Dendritic cell treated with granulocyte-macrophage colony-stimulating factor and Interleukin-4, amounts not matched to agents 40 ng/mL and 50 ng/mL, for 4 days (primary cell): ENCODE measurements at regions not wholly inside any gene's neighbourhood (a gene's known extent, or its start where the extent isn't known, plus 50 kb on each side); places are given as distances from the start of the nearest gene placed in this dataset.
"Not testable (repeated sequence)": the region's sequence is repeated elsewhere in the genome, so short reads cannot be mapped to it uniquely, and the experiment has no call there.

ENCODE experiments used
- H3K27ac Mint-ChIP-seq: one replicate; pipeline ENCODE4 v1.8.0; 2022; ENCODE audit warnings: mild to moderate bottlenecking, mixed read lengths
- H3K27me3 Mint-ChIP-seq: one replicate; pipeline ENCODE4 v1.8.0; 2022; ENCODE audit warnings: mild to moderate bottlenecking, mixed read lengths
- H3K36me3 Mint-ChIP-seq: one replicate; pipeline ENCODE4 v1.8.0; 2022; ENCODE audit warnings: low read depth, mixed read lengths
- H3K4me1 Mint-ChIP-seq: one replicate; pipeline ENCODE4 v1.8.0; 2022; ENCODE audit warnings: low read depth, mixed read lengths
- H3K4me3 Mint-ChIP-seq: one replicate; pipeline ENCODE4 v1.8.0; 2022; ENCODE audit warnings: mild to moderate bottlenecking, moderate library complexity, mixed read lengths
- H3K9me3 Mint-ChIP-seq: one replicate; pipeline ENCODE4 v1.8.0; 2022; ENCODE audit warnings: mixed read lengths
- intact Hi-C: fragments of 100-400 bp; cut with micrococcal nuclease; formaldehyde crosslinking; loops from one replicate; pipeline ENCODE4 v1.15.0; 2022

DNA sequence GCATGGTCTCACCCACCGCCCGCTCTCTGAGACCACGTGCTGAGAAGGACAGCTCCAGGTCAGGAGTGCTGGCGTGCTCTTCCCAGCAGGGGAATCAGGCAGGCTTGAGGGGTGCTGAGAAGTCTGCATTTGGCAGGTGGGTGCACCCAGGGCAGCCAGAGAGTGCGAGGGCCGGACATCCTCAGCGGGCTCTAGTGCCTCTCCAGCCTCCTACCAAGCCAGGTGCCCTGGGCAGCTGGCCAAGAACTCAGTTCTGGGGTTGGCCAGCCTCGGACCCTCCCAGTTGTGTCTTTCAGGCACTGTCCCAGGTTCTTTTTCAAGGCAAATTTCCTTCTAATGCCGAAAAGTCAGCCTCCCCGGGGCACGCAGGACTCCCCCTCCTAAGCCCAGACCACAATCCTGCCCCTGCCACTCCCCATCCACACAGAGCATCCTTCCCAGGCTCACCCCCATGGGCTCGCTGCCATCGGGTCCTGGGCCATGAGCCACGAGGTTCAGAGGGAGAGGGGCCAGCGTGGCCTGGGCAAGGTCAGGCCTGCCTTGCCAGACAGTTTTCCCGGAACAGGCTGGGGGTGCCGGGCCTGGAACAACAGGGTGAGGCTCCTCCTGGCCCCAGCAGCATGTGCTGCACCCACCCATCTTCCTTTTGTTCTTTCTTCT lies 52.2 kb upstream of the GPC1 start:
- no peak overlapping the region for H3K4me3 Mint-ChIP-seq
- no peaks in the 10 kb centered on the region for H3K4me1 Mint-ChIP-seq
- no peaks in the 10 kb centered on the region for H3K36me3 Mint-ChIP-seq
- H3K27ac Mint-ChIP-seq: no peak overlapping the region
- peaks cover 5% of the 10 kb centered on the region for H3K27me3 Mint-ChIP-seq
- H3K9me3 Mint-ChIP-seq: no peaks in the 10 kb centered on the region
- intact Hi-C loops: no loop called here

DNA sequence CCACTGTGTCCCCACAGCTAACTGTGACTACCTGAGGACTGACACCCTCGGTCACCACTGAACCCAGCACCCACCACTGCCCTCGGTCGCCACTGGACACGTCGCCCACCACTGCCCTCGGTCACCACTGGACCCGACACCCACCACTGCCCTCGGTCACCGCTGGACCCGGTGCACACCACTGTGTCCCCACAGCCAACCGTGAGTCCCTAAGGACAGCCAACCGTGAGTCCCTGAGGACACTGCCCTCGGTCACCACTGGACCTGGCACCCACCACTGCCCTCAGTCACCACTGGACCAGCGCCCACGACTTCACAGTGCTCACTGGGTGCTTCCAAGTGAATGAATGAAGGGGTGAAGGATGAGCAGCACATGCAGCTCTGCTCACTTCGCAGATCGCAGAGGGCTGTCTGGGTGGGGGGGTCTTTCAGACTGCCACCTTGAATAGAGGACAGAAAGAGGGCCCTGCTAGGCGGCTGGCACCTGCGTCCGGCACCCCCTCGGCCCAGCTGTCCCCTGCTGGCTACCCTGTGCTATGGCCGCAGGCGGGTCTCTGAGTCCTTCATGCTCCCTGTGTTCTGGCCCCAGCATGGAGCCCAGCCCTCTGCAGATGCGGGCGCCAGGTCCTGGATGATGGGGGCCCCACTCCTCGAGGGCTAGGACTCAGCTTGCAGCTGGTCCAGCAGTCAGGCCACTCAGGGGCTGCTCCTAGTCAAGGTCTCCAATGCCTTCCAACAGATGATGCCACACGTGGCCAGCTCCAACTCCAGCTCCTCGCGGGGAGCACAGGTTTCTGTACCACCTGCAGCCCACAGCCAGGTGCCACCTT lies 51.4 kb upstream of the GPC1 start:
- Mint-ChIP-seq H3K27ac (no peak overlapping the region), H3K4me1 (no peaks in the 10 kb centered on the region), H3K36me3 (no peaks in the 10 kb centered on the region), H3K9me3 (no peaks in the 10 kb centered on the region), H3K4me3 (no peak overlapping the region), H3K27me3 (peaks cover 4% of the 10 kb centered on the region)
- intact Hi-C loops: no loop called here

DNA sequence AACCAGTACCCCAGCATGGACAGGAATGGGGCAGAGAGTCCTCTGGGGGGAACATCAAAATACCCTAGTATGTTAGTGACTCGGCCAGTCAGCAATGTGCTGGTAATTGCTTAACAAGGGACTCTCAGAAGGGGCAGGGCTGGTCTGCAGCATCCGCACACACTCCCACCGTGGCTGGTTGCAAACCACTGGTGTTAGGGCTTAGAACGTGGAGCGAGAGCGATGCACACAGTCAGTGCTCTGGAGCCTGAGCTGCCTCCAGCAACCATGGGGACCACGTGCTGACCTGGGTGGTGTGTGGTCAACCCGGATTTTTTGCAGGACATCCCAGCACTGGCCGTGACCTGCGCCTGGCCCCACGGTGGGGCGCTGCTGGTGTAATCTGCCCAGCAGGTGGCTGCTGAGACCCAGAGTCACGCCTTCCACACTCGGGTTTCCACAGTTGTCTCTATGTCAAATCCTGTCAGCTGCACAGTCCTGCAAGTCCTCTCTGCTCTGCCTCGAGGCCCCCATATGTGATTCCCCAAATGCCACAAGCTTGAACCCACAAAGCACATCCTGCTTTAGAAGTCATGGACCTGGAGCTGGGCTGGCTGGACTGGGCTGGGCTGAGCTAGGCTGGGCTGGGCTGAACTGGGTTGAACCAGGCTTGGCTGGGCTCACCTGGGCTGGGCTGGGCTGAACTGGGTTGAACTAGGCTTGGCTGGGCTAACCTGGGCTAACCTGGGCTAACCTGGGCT lies 50.6 kb upstream of the GPC1 start:
- Mint-ChIP-seq H3K27me3 (peaks cover 3% of the 10 kb centered on the region), H3K27ac (no peak overlapping the region), H3K9me3 (no peaks in the 10 kb centered on the region), H3K36me3 (no peaks in the 10 kb centered on the region), H3K4me1 (no peaks in the 10 kb centered on the region), H3K4me3 (no peak overlapping the region)
- intact Hi-C loops: no loop called here

DNA sequence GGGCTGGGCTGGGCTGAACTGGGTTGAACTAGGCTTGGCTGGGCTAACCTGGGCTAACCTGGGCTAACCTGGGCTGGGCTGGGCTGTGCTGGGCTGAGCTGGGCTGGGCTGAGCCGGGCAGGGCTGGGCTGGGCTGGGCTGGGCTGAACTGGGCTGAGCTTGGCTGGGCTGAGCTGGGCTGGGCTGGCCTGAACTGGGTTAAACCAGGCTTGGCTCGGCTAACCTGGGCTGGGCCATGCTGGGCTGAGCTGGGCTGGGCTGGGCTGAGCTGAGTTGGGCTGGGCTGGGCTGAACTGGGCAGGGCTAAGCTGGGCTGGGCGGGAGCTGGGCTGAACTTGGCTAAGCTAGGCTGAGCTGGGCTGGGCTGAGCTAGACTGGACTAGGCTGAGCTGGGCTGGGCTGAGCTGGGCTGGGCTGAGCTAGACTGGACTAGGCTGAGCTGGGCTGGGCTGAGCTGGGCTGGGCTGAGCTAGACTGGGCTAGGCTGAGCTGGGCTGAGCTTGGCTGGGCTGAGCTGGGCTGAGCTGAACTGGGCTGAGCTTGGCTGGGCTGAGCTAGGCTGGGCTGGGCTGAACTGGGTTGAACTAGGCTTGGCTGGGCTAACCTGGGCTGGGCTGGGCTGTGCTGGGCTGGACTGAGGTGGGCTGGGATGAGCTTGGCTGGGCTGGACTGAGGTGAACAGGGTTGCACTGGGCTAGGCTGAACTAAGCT lies 49.9 kb upstream of the GPC1 start:
- H3K27ac Mint-ChIP-seq, H3K27me3 Mint-ChIP-seq, intact Hi-C loops, H3K4me3 Mint-ChIP-seq, H3K36me3 Mint-ChIP-seq, H3K4me1 Mint-ChIP-seq, H3K9me3 Mint-ChIP-seq: not testable (repeated sequence)
